HEK293 (cell line): ENCODE measurements at regions not wholly inside any gene's neighbourhood (a gene's known extent, or its start where the extent isn't known, plus 50 kb on each side); places are given as distances from the start of the nearest gene placed in this dataset.

Source experiments
- CTCF ChIP-seq: fragments of 450-650 bp; formaldehyde crosslinking; IDR thresholded peaks from 2 replicates; pipeline ENCODE4 v1.5.1; 2016; ENCODE audit warnings: missing biosample characterization, missing genetic modification characterization
- ZNF324 ChIP-seq: fragments of 450-650 bp; formaldehyde crosslinking; IDR thresholded peaks from 2 replicates; pipeline ENCODE4 v1.5.1; 2016; ENCODE audit warnings: missing biosample characterization, missing genetic modification characterization
- ZNF549 ChIP-seq: fragments of 450-650 bp; IDR thresholded peaks from 2 replicates; pipeline ENCODE4 v1.5.1; 2018; ENCODE audit warnings: missing biosample characterization, missing genetic modification characterization, mild to moderate bottlenecking, inconsistent platforms, moderate library complexity

GRCh38 chr12:115163710-115164109 lies 479.7 kb upstream of the TBX3 start:
- TF ChIP-seq CTCF (tag by site-specific recombination) (no peak), ZNF324 (tag by site-specific recombination) (no peak), ZNF549 (tag by site-specific recombination) (no peak)
